ENCODE measurements at regions not wholly inside any gene's neighbourhood (a gene's known extent, or its start where the extent isn't known, plus 50 kb on each side); places are given as distances from the start of the nearest gene placed in this dataset.
"Not testable (repeated sequence)": the region's sequence is repeated elsewhere in the genome, so short reads cannot be mapped to it uniquely, and the experiment has no call there.

DNA sequence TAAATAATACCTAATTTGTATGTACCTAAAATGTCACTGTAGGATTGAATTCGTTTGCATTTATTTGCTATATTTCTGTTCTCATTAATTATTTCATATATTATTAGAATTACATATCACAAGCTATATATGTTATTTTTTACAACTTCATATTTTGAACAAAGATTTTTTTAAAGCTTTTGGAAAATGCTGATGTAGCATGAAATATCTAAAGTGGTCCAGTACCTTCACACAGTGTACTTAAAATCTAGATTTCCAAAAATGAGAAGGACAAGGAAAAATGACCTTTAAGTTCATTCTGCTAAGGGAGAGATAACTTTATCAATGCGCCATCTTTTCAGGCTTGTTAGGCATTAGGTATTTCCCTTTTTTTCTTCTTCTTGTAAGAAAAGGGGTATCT is 71.8 kb downstream of the LARP7 start:
- intact Hi-C loops (cut with DNase I) = loop anchor here in 1 of 2 donors (5.0 kb wide), 1 partner anchor 36 kb away; no protein-coding TSS in a partner anchor
- ATAC-seq (no peak), DNase-seq (no peak)

DNA sequence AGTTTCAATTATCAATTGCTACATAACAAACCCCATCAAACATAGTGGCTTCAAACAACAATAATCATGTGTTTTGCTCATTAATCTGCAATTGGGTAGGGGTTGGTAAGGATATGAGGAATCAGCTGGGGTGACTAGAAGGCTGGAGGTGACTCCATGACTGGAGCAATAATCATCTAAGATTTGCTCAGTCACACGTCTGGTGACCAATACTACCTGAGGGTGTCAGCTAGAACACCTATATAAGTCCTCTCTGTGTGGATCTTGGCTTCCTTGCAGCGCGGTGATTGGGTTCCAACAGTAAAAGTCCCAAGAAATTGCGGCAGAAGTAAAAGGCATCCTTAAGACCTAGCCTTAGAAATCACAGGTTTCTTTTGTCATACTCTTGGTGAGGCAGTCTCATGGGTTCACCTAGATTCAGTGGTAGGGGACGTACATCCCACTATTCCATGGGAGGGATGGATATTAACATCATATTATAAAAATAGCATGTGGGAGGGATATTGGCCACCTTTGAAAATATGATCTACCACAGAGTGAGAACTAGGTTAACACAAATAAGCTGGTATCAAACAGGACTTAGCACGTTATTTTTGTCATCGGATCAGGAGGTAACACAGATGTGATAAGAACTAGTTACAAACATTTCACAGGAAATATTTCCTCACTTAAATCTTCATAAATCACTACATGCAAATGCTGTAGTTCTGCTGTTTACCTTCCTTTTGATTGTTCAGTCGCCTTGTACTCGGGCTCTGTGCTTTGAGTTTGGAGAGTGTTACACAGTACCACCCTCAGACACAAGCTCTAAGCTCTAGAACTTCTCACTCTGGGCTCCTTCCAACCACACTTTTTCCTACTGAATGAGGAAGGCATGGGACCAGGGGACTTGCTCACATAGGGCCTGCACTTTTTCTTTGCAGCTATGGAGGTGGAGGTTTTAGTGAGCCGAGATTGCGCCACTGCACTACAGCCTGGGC is 78.3 kb downstream of the LARP7 start:
- DNase-seq (no peak), ATAC-seq (peak; percentile 51 to 55)
- intact Hi-C loops (cut with DNase I) = no loop called here

- DNase-seq (no peak), ATAC-seq (no peak)
- intact Hi-C loops (cut with DNase I) = no loop called here
Observed at GRCh38 chr4:112717856-112718255, 80.9 kb downstream of the LARP7 start.

GRCh38 chr4:112721627-112722026 is 84.7 kb downstream of the LARP7 start:
- intact Hi-C loops (cut with DNase I) = no loop called here
- ATAC-seq (no peak), DNase-seq (no peak)

GRCh38 chr4:112726041-112726440 is 89.1 kb downstream of the LARP7 start:
- intact Hi-C loops (cut with DNase I) = no loop called here
- DNase-seq (no peak), ATAC-seq (no peak)

- ATAC-seq; intact Hi-C loops (cut with DNase I); DNase-seq: not testable (repeated sequence)
Observed at GRCh38 chr4:112727728-112728127, 90.8 kb downstream of the LARP7 start.

GRCh38 chr4:112731715-112732114 is 94.8 kb downstream of the LARP7 start:
- no peak for DNase-seq
- ATAC-seq = no peak
- intact Hi-C loops (cut with DNase I) = no loop called here

- DNase-seq (no peak), ATAC-seq (no peak)
- intact Hi-C loops (cut with DNase I) = no loop called here
Observed at GRCh38 chr4:112732142-112732541, 95.2 kb downstream of the LARP7 start.

- DNase-seq (no peak), ATAC-seq (no peak)
- intact Hi-C loops (cut with DNase I) = no loop called here
Observed at GRCh38 chr4:112735474-112735951, 98.6 kb downstream of the LARP7 start.

GRCh38 chr4:112736718-112737135 is 99.8 kb downstream of the LARP7 start:
- ATAC-seq (no peak), DNase-seq (no peak)
- intact Hi-C loops (cut with DNase I) = no loop called here

- intact Hi-C loops (cut with DNase I) = no loop called here
- ATAC-seq (no peak), DNase-seq (no peak)
Observed at GRCh38 chr4:112739442-112739841, 102.5 kb downstream of the LARP7 start.

GRCh38 chr4:112747036-112747435 is 110.1 kb downstream of the LARP7 start:
- DNase-seq (no peak), ATAC-seq (peak in 1 of 2 donors; percentile 25)
- intact Hi-C loops (cut with DNase I) = no loop called here

DNA sequence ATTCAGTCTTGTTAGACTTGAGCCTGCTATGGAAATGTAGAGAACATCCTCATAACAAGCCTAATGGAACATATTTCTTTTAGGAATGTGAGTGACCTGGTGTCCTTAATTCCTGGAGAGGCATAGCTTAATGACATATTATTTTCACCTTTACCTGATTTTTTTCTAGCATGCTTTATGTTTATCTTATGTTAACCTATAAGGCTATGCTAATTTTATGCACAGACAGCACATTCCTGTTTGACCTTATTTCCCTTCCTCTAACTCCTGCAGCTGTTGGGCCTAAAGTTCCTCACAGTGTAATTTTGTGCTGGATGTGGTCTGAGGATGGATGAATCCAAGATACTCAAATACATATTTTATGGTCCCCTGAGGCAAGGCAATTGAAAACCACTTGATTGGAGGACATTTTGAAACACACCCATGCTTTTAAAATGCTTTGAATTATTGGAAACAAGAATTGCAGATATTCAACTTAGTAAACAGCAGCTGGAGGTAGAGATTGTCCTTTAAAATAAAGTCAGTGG is 111.5 kb downstream of the LARP7 start:
- DNase-seq (no peak), ATAC-seq (no peak)
- intact Hi-C loops (cut with DNase I) = no loop called here

GRCh38 chr4:112750749-112751148 is 113.8 kb downstream of the LARP7 start:
- ATAC-seq; DNase-seq; intact Hi-C loops (cut with DNase I): not testable (repeated sequence)

DNA sequence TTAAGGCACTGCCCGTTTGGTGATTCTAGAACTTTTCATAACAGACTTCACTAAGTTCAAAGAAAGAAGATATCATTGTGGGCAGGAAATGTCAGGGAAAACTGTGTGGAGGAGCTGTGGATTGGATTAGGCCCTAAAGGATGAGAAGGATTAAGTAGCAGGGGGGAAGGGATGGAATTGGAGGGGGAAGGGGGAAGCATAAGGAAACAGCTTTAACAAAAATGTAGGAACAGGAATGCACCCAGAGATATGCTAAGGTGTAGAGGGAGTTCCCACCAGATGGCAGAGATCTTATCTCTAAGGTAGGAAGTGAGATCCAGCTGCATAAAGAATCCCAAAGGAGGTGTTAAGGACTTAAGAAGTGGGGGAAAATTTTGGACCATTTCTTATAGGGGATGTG is 114.5 kb downstream of the LARP7 start:
- ATAC-seq = no peak
- intact Hi-C loops (cut with DNase I) = no loop called here

DNA sequence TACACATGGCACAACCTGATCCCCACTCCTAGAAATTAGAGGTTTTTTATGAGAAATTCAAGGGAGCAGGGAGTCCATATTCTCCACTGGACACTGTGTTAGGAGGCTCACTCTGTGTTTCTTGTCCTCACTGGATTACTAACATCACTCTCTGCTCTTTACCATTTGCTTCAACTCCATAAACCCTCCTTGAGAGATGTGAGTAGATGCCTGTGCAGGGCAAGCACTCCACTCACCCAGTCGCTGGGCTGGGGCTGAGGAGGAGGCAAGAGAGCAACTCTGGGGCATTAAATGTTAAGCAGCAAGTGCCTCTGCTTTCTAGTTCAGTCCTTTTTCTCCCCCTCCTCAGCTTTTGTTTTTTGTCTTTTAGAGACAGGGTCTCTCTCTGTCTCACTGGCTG is 115.1 kb downstream of the LARP7 start:
- intact Hi-C loops (cut with DNase I) = no loop called here
- no peak for ATAC-seq

More for the DNA sequence above, 114.5 kb downstream of the LARP7 start:
- DNase-seq = no peak

DNA sequence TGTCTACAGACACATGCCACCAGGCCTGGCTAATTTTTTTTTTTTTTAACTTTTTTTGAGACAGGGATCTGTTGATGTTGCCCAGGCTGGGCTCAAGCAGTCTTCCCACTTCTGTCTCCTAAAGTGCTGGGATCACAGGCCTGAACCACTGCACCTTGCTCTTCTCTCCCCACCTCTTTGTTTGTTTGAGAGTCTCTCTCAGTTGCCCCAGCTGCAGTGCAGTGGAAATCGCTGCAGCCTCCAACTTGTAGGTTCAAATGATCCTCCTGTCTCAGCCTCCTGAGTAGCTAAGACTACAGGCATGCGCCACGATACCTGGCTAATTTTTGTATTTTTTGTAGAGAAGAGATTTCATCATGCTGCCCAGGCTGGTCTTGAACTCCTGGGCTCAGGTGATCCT is 115.6 kb downstream of the LARP7 start:
- intact Hi-C loops (cut with DNase I) = no loop called here
- ATAC-seq = no peak
- DNase-seq = no peak

More for the DNA sequence above, 115.1 kb downstream of the LARP7 start:
- DNase-seq = no peak

GRCh38 chr4:112753333-112753732 is 116.4 kb downstream of the LARP7 start:
- no peak for DNase-seq
- intact Hi-C loops (cut with DNase I) = no loop called here
- no peak for ATAC-seq

DNA sequence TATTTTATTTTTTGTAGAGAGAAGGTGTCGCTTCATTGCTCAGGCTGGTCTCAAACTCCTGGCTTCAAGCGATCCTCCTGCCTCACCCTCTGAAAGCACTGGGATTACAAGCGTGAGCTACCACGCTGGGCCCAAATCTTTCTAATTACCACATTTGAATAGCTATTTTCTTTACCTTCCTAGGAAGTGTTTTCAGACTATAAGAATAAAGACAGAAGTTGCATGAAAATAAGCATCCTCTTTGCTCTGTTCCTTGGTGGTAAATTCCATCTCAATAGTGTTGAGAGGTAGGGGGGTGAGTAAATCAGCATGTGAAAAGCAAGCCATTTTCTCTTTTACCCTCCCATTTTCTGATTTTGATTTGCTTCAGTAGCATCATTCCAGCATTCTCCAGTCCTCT is 122.4 kb downstream of the LARP7 start:
- ATAC-seq (no peak), DNase-seq (no peak)
- intact Hi-C loops (cut with DNase I) = no loop called here

- intact Hi-C loops (cut with DNase I) = loop anchor here (5.0 to 10.0 kb wide), 3 partner anchors 131 to 179 kb away; partner anchors contain the start of genes LARP7 (in 1 of the 2) and ZGRF1 (in 1 of the 2)
- ATAC-seq (peak in 1 of 2 donors; percentile 53), DNase-seq (no peak)
Observed at GRCh38 chr4:112765317-112765974, 128.5 kb downstream of the LARP7 start.

All from left cardiac atrium (tissue), 4 donors.